ENCODE measurements at regions not wholly inside any gene's neighbourhood (a gene's known extent, or its start where the extent isn't known, plus 50 kb on each side); places are given as distances from the start of the nearest gene placed in this dataset.

GRCh38 chr6:27154696-27155095 lies 92.8 kb upstream of the PRSS16 start:
- Histone ChIP-seq H3K36me3 (ENCODE audit: control insufficient read depth, insufficient read depth, low read length) (no peaks in the 10 kb centered on the region), H3K27me3 (ENCODE audit: control insufficient read depth, insufficient read depth, low read length) (no peaks in the 10 kb centered on the region), H3K4me3 (ENCODE audit: low read depth, low read length) (no peak overlapping the region)
- TF ChIP-seq CTCF (IDR thresholded peaks at IDR 0.05; ENCODE audit: insufficient read depth, low read length, poor library complexity, severe bottlenecking): no peak
- no peak for DNase-seq (ENCODE audit: low read depth)

- no peak for TF ChIP-seq CTCF (IDR thresholded peaks at IDR 0.05; ENCODE audit: insufficient read depth, low read length, poor library complexity, severe bottlenecking)
- no peak for DNase-seq (ENCODE audit: low read depth)
- Histone ChIP-seq H3K4me3 (ENCODE audit: low read depth, low read length) (peak overlapping the region; percentile 45), H3K36me3 (ENCODE audit: control insufficient read depth, insufficient read depth, low read length) (no peaks in the 10 kb centered on the region), H3K27me3 (ENCODE audit: control insufficient read depth, insufficient read depth, low read length) (no peaks in the 10 kb centered on the region)
Observed at GRCh38 chr6:27156874-27157458, 90.5 kb upstream of the PRSS16 start.

GRCh38 chr6:27157459-27158315 lies 89.8 kb upstream of the PRSS16 start:
- peak overlapping the region; percentile 45 for H3K4me3 ChIP-seq (ENCODE audit: low read depth, low read length)
- peak; percentile 38 for TF ChIP-seq CTCF (IDR thresholded peaks at IDR 0.05; ENCODE audit: insufficient read depth, low read length, poor library complexity, severe bottlenecking)
- no peaks in the 10 kb centered on the region for H3K27me3 ChIP-seq (ENCODE audit: control insufficient read depth, insufficient read depth, low read length)
- no peaks in the 10 kb centered on the region for H3K36me3 ChIP-seq (ENCODE audit: control insufficient read depth, insufficient read depth, low read length)
- no peak for DNase-seq (ENCODE audit: low read depth)

GRCh38 chr6:27158316-27158643 lies 89.2 kb upstream of the PRSS16 start:
- peak overlapping the region; percentile 45 for H3K4me3 ChIP-seq (ENCODE audit: low read depth, low read length)
- no peak for TF ChIP-seq CTCF (IDR thresholded peaks at IDR 0.05; ENCODE audit: insufficient read depth, low read length, poor library complexity, severe bottlenecking)
- no peaks in the 10 kb centered on the region for H3K27me3 ChIP-seq (ENCODE audit: control insufficient read depth, insufficient read depth, low read length)
- no peaks in the 10 kb centered on the region for H3K36me3 ChIP-seq (ENCODE audit: control insufficient read depth, insufficient read depth, low read length)
- no peak for DNase-seq (ENCODE audit: low read depth)

- DNase-seq (ENCODE audit: low read depth): no peak
- no peaks in the 10 kb centered on the region for H3K27me3 ChIP-seq (ENCODE audit: control insufficient read depth, insufficient read depth, low read length)
- TF ChIP-seq CTCF (IDR thresholded peaks at IDR 0.05; ENCODE audit: insufficient read depth, low read length, poor library complexity, severe bottlenecking): no peak
- H3K36me3 ChIP-seq (ENCODE audit: control insufficient read depth, insufficient read depth, low read length): no peaks in the 10 kb centered on the region
- H3K4me3 ChIP-seq (ENCODE audit: low read depth, low read length): no peak overlapping the region
Observed at GRCh38 chr6:27159725-27160124, 87.8 kb upstream of the PRSS16 start.
